Neural progenitor cell (in vitro differentiated cells): ENCODE measurements at regions not wholly inside any gene's neighbourhood (a gene's known extent, or its start where the extent isn't known, plus 50 kb on each side); places are given as distances from the start of the nearest gene placed in this dataset.

ENCODE experiments used
- DNase-seq: peaks from one replicate; pipeline ENCODE4 v3.0.0-alpha.2; 2016; ENCODE audit warnings: low spot score
- H2AFZ ChIP-seq: fragments of 200-600 bp; sonication (generic); replicated peaks from 2 replicates; pipeline ENCODE4 v1.6.1; 2016; ENCODE audit warnings: antibody characterized with exemption
- H3F3A ChIP-seq: fragments of 200-600 bp; sonication (generic); 2 replicates; pipeline ENCODE4 v1.6.1; 2016; ENCODE audit warnings: antibody characterized with exemption, low read depth
- H3K27ac ChIP-seq: fragments of 200-600 bp; sonication (generic); 2 replicates; pipeline ENCODE4 v1.5.1; 2016; ENCODE audit warnings: mild to moderate bottlenecking
- H3K27me3 ChIP-seq: fragments of 200-600 bp; sonication (generic); 2 replicates; pipeline ENCODE4 v1.6.1; 2016; ENCODE audit warnings: mild to moderate bottlenecking, moderate library complexity
- H3K36me3 ChIP-seq: fragments of 200-600 bp; sonication (generic); 2 replicates; pipeline ENCODE4 v1.5.1; 2016
- H3K4me1 ChIP-seq: fragments of 200-600 bp; sonication (generic); 2 replicates; pipeline ENCODE4 v1.6.1; 2016; ENCODE audit warnings: mixed run types
- H3K4me2 ChIP-seq: fragments of 200-600 bp; sonication (generic); 2 replicates; pipeline ENCODE4 v1.6.1; 2016
- H3K4me3 ChIP-seq: fragments of 200-600 bp; sonication (generic); 2 replicates; pipeline ENCODE4 v1.5.1; 2016
- H3K79me2 ChIP-seq: fragments of 200-600 bp; sonication (generic); 2 replicates; pipeline ENCODE4 v1.6.1; 2016; ENCODE audit warnings: low read depth
- H3K9ac ChIP-seq: fragments of 200-600 bp; sonication (generic); 2 replicates; pipeline ENCODE4 v1.6.1; 2016
- H3K9me3 ChIP-seq: fragments of 200-600 bp; sonication (generic); 2 replicates; pipeline ENCODE4 v1.5.1; 2016; ENCODE audit warnings: low read depth
- H4K20me1 ChIP-seq: fragments of 200-600 bp; sonication (generic); 2 replicates; pipeline ENCODE4 v1.6.1; 2016; ENCODE audit warnings: low read depth
- H3K27ac Mint-ChIP-seq: 3 replicates; pipeline ENCODE4 v1.8.0; 2021; ENCODE audit warnings: mixed read lengths
- H3K27me3 Mint-ChIP-seq: 2 replicates; pipeline ENCODE4 v1.8.0; 2022; ENCODE audit warnings: low read depth, mild to moderate bottlenecking, inconsistent platforms, moderate library complexity, mixed read lengths; ENCODE audit not compliant: insufficient read depth
- H3K36me3 Mint-ChIP-seq: 3 replicates; pipeline ENCODE4 v1.8.0; 2021; ENCODE audit warnings: mixed read lengths
- H3K4me1 Mint-ChIP-seq: 3 replicates; pipeline ENCODE4 v1.8.0; 2021; ENCODE audit warnings: mixed read lengths
- H3K4me3 Mint-ChIP-seq: 3 replicates; pipeline ENCODE4 v1.8.0; 2021; ENCODE audit warnings: mild to moderate bottlenecking, moderate library complexity, mixed read lengths
- H3K9me3 Mint-ChIP-seq: 3 replicates; pipeline ENCODE4 v1.8.0; 2020; ENCODE audit warnings: mixed read lengths
- EZH2 ChIP-seq: fragments of 200-600 bp; sonication (generic); IDR thresholded peaks from 2 replicates; pipeline ENCODE4 v1.6.1; 2017; ENCODE audit warnings: antibody characterized with exemption, mild to moderate bottlenecking, moderate library complexity
- EZH2phosphoT487 ChIP-seq: fragments of 200-600 bp; sonication (generic); IDR thresholded peaks from 2 replicates; pipeline ENCODE4 v1.6.1; 2017; ENCODE audit warnings: antibody characterized with exemption
- TF ChIP-seq, protein P1 (sequence below): fragments of 200-600 bp; sonication (generic); IDR thresholded peaks from 2 replicates; pipeline ENCODE4 v1.5.1; 2017; ENCODE audit warnings: antibody characterized with exemption, mild to moderate bottlenecking

DNA sequence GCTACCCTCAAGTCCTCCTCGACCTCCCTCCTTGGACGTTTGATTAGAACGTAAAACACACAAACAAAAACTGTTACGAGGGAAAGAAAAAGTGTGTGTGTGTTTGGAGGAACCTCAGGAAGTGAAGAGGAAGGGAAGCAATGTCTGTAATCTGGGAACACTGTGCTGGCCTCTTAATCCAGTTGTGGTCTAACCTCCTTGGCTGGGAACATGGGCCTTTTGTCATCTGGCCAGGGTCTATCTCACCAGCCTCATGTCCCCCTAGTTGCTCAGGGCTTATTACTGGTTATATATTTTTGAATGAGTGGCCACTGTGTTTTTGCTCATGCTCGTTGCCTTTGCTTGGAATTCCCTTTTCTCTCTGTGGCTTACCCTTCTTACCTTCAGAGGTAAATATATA, 89.0 kb upstream of the RASGRF1 start:
- no peak for DNase-seq
- no peak overlapping the region for H3K27ac ChIP-seq
- H3K4me1 ChIP-seq, result peaks cover 4% of the 10 kb centered on the region
- no peak overlapping the region for H3K9ac ChIP-seq
- H3K4me2 ChIP-seq, result no peak overlapping the region
- no peak for TF ChIP-seq EZH2phosphoT487
- TF ChIP-seq EZH2, result no peak
- TF ChIP-seq, protein P1, sequence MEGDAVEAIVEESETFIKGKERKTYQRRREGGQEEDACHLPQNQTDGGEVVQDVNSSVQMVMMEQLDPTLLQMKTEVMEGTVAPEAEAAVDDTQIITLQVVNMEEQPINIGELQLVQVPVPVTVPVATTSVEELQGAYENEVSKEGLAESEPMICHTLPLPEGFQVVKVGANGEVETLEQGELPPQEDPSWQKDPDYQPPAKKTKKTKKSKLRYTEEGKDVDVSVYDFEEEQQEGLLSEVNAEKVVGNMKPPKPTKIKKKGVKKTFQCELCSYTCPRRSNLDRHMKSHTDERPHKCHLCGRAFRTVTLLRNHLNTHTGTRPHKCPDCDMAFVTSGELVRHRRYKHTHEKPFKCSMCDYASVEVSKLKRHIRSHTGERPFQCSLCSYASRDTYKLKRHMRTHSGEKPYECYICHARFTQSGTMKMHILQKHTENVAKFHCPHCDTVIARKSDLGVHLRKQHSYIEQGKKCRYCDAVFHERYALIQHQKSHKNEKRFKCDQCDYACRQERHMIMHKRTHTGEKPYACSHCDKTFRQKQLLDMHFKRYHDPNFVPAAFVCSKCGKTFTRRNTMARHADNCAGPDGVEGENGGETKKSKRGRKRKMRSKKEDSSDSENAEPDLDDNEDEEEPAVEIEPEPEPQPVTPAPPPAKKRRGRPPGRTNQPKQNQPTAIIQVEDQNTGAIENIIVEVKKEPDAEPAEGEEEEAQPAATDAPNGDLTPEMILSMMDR, result no peak
- no peaks in the 10 kb centered on the region for H3K9me3 Mint-ChIP-seq
- H3K79me2 ChIP-seq, result no peaks in the 10 kb centered on the region
- H4K20me1 ChIP-seq, result no peaks in the 10 kb centered on the region
- no peaks in the 10 kb centered on the region for H3F3A ChIP-seq
- H3K27me3 Mint-ChIP-seq, result peaks cover 10% of the 10 kb centered on the region
- no peak overlapping the region for H3K4me3 Mint-ChIP-seq
- no peak overlapping the region for H2AFZ ChIP-seq
- H3K27ac Mint-ChIP-seq, result no peak overlapping the region
- no peaks in the 10 kb centered on the region for H3K27me3 ChIP-seq
- peaks cover 16% of the 10 kb centered on the region for H3K4me1 Mint-ChIP-seq
- H3K36me3 ChIP-seq, result no peaks in the 10 kb centered on the region
- H3K9me3 ChIP-seq, result no peaks in the 10 kb centered on the region
- H3K4me3 ChIP-seq, result no peak overlapping the region
- no peaks in the 10 kb centered on the region for H3K36me3 Mint-ChIP-seq

DNA sequence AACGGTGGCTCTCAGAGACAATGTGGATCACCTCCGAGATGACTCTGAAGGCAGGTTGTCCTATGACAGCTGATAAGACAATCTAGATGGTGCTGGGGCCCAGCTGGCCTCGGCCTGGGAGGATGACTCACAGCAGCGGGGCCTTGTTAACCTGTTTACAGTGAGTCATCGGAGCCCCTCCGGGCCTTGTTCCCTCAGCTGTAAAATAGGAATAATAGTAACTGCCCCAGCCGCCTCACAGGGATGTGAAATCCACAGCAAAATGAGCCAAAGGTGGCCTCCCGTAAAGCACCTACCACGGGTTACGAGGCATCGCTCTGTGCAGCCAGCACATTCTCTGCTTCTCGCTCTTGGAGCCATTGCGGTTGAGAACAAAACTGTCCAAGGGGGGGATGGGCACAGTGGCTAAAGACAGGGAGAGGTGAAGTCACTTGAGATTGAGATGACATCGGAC, 88.6 kb upstream of the RASGRF1 start:
- Histone ChIP-seq H3K9me3 (no peaks in the 10 kb centered on the region), H3F3A (no peaks in the 10 kb centered on the region), H4K20me1 (no peaks in the 10 kb centered on the region), H3K36me3 (no peaks in the 10 kb centered on the region), H3K79me2 (no peaks in the 10 kb centered on the region), H3K4me3 (no peak overlapping the region), H3K9ac (no peak overlapping the region), H2AFZ (no peak overlapping the region), H3K27ac (no peak overlapping the region), H3K4me1 (peaks cover 4% of the 10 kb centered on the region), H3K27me3 (no peaks in the 10 kb centered on the region), H3K4me2 (no peak overlapping the region)
- H3K4me3 Mint-ChIP-seq, result no peak overlapping the region
- no peaks in the 10 kb centered on the region for H3K36me3 Mint-ChIP-seq
- no peak for TF ChIP-seq EZH2phosphoT487
- TF ChIP-seq EZH2, result no peak
- TF ChIP-seq, protein P1, result no peak
- H3K27me3 Mint-ChIP-seq, result peaks cover 10% of the 10 kb centered on the region
- peaks cover 12% of the 10 kb centered on the region for H3K4me1 Mint-ChIP-seq
- DNase-seq, result no peak
- peak overlapping the region; percentile 63 for H3K27ac Mint-ChIP-seq
- no peaks in the 10 kb centered on the region for H3K9me3 Mint-ChIP-seq

DNA sequence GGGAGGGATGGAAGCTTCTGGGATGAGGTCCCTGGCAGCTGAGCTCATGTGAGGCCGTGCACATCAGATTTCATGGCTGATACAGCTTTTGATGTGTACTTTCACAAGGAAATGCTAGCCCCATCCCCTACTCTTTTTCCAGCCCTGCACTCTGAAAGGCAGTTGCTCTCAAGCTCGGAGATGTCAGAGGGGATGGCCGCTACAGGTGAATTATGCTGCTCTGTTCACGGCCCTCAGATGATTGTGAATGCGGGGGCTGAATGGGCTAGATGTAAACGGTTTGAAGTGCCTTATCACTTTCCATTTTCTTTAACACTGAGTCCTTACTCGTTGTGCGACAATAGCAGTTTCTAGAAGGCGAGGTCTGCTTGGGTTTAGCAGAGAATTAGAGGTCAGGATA, 88.0 kb upstream of the RASGRF1 start:
- Histone ChIP-seq H4K20me1 (no peaks in the 10 kb centered on the region), H3K4me1 (peaks cover 4% of the 10 kb centered on the region), H3K4me2 (no peak overlapping the region), H3F3A (no peaks in the 10 kb centered on the region), H3K27ac (no peak overlapping the region), H3K9ac (no peak overlapping the region), H3K79me2 (no peaks in the 10 kb centered on the region), H3K9me3 (no peaks in the 10 kb centered on the region), H2AFZ (no peak overlapping the region), H3K27me3 (no peaks in the 10 kb centered on the region), H3K4me3 (no peak overlapping the region), H3K36me3 (no peaks in the 10 kb centered on the region)
- H3K36me3 Mint-ChIP-seq, result no peaks in the 10 kb centered on the region
- DNase-seq, result no peak
- peak overlapping the region; percentile 63 for H3K27ac Mint-ChIP-seq
- H3K4me1 Mint-ChIP-seq, result peaks cover 12% of the 10 kb centered on the region
- no peak for TF ChIP-seq EZH2
- TF ChIP-seq, protein P1, result no peak
- H3K27me3 Mint-ChIP-seq, result peaks cover 13% of the 10 kb centered on the region
- no peak overlapping the region for H3K4me3 Mint-ChIP-seq
- H3K9me3 Mint-ChIP-seq, result no peaks in the 10 kb centered on the region
